CD14-positive monocyte (primary cell): ENCODE measurements at regions not wholly inside any gene's neighbourhood (a gene's known extent, or its start where the extent isn't known, plus 50 kb on each side); places are given as distances from the start of the nearest gene placed in this dataset.

ENCODE experiments used
- DNase-seq, 3 donors: peaks; one replicate each; pipeline ENCODE4 v3.0.0-alpha.2; 2011 to 2022
- H2AFZ ChIP-seq: 2 replicates; pipeline ENCODE4 v1.6.0; 2012; ENCODE audit warnings: mild to moderate bottlenecking, low read depth, low read length, inconsistent platforms; ENCODE audit not compliant: insufficient read depth, poor library complexity, severe bottlenecking
- H3K27ac ChIP-seq, 2 donors: 1 replicate in 1 of 2; 2 replicates in 1 of 2; pipeline ENCODE4 v1.5.1; 2012 to 2013; ENCODE audit warnings: low read length in 2 of 2, control low read depth in 1 of 2, inconsistent platforms in 1 of 2, low read depth in 1 of 2, mild to moderate bottlenecking in 1 of 2
- H3K27me3 ChIP-seq, 2 donors: one replicate each; pipeline versions ENCODE4 v1.6.0 to v1.6.1; 2011 to 2013; ENCODE audit warnings: low read length in 2 of 2; ENCODE audit not compliant: control insufficient read depth in 2 of 2, insufficient read depth in 2 of 2
- H3K36me3 ChIP-seq, 2 donors: replicated peaks in 1 of 2; 1 replicate in 1 of 2; 2 replicates in 1 of 2; pipeline versions ENCODE4 v1.5.1 to v1.6.1; 2012 to 2013; ENCODE audit warnings: low read length in 2 of 2, control low read depth in 1 of 2, inconsistent platforms in 1 of 2, mild to moderate bottlenecking in 1 of 2; ENCODE audit not compliant: insufficient read depth in 2 of 2, control insufficient read depth in 1 of 2
- H3K4me1 ChIP-seq, 2 donors: 1 replicate in 1 of 2; 2 replicates in 1 of 2; pipeline versions ENCODE4 v1.5.1 to v1.6.1; 2012 to 2013; ENCODE audit warnings: low read length in 2 of 2, control low read depth in 1 of 2, inconsistent platforms in 1 of 2, mild to moderate bottlenecking in 1 of 2, moderate library complexity in 1 of 2; ENCODE audit not compliant: insufficient read depth in 2 of 2, control insufficient read depth in 1 of 2
- H3K4me2 ChIP-seq: replicated peaks from 2 replicates; pipeline ENCODE3; 2012; ENCODE audit warnings: low read length, moderate library complexity, mild to moderate bottlenecking; ENCODE audit not compliant: poor library complexity, severe bottlenecking; ENCODE audit errors: extremely low read depth
- H3K4me3 ChIP-seq, 3 experiments: fragments of 200-600 bp in 1 of 3; sonication (generic) in 1 of 3; replicated peaks in 1 of 3; 1 replicate in 2 of 3; 2 replicates in 1 of 3; pipeline ENCODE4 v1.5.1; 2011 to 2013; ENCODE audit warnings: low read length in 3 of 3, mild to moderate bottlenecking in 3 of 3, control low read depth in 2 of 3, low read depth in 2 of 3, inconsistent platforms in 1 of 3, moderate library complexity in 1 of 3
- H3K79me2 ChIP-seq: 2 replicates; pipeline ENCODE4 v1.6.0; 2012; ENCODE audit warnings: mild to moderate bottlenecking, control low read depth, inconsistent platforms, low read length, moderate library complexity; ENCODE audit not compliant: insufficient read depth
- H3K9ac ChIP-seq: 2 replicates; pipeline ENCODE4 v1.6.0; 2017; ENCODE audit warnings: low read length, mild to moderate bottlenecking; ENCODE audit not compliant: insufficient read depth, poor library complexity, severe bottlenecking
- H3K9me3 ChIP-seq, 2 donors: replicated peaks in 1 of 2; 1 replicate in 1 of 2; 2 replicates in 1 of 2; pipeline versions ENCODE4 v1.5.1 to v1.6.1; 2012 to 2013; ENCODE audit warnings: low read length in 2 of 2, control low read depth in 1 of 2; ENCODE audit not compliant: control insufficient read depth in 1 of 2, insufficient read depth in 1 of 2
- H4K20me1 ChIP-seq: 2 replicates; pipeline ENCODE4 v1.6.0; 2012; ENCODE audit warnings: mild to moderate bottlenecking, low read length, control low read depth, moderate library complexity; ENCODE audit not compliant: insufficient read depth
- H3K27ac Mint-ChIP-seq, 7 donors: one replicate each; pipeline ENCODE4 v1.8.0; 2020; ENCODE audit warnings: mild to moderate bottlenecking in 7 of 7, mixed read lengths in 7 of 7, moderate library complexity in 6 of 7, inconsistent platforms in 2 of 7
- H3K27me3 Mint-ChIP-seq, 3 donors: one replicate each; pipeline ENCODE4 v1.8.0; 2021 to 2022; ENCODE audit warnings: low read depth in 3 of 3, mild to moderate bottlenecking in 3 of 3, mixed read lengths in 3 of 3, moderate library complexity in 3 of 3, inconsistent platforms in 1 of 3
- H3K36me3 Mint-ChIP-seq, 2 donors: one replicate each; pipeline ENCODE4 v1.8.0; 2020; ENCODE audit warnings: mixed read lengths in 2 of 2, inconsistent platforms in 1 of 2, mild to moderate bottlenecking in 1 of 2
- H3K4me1 Mint-ChIP-seq: one replicate; pipeline ENCODE4 v1.8.0; 2020; ENCODE audit warnings: mild to moderate bottlenecking, mixed read lengths
- H3K4me3 Mint-ChIP-seq, 2 donors: one replicate each; pipeline ENCODE4 v1.8.0; 2020; ENCODE audit warnings: mild to moderate bottlenecking in 2 of 2, mixed read lengths in 2 of 2, moderate library complexity in 1 of 2
- H3K9me3 Mint-ChIP-seq, 7 donors: one replicate each; pipeline ENCODE4 v1.8.0; 2020 to 2022; ENCODE audit warnings: mixed read lengths in 7 of 7, mild to moderate bottlenecking in 6 of 7, moderate library complexity in 6 of 7, inconsistent platforms in 2 of 7
- WGBS: methylation state at CpG from one replicate; pipeline ENCODE4 v1.1.5; 2013; ENCODE audit warnings: missing lambda C conversion rate; ENCODE audit not compliant: insufficient coverage; 5-methylcytosine and 5-hydroxymethylcytosine counted together
- intact Hi-C, 2 donors: fragments of 100-400 bp; cut with micrococcal nuclease; formaldehyde crosslinking; loops; one replicate each; pipeline versions ENCODE4 v1.15.0 to v1.15.1; 2023
- TF ChIP-seq, protein P1 (sequence below): fragments of 200-600 bp; IDR thresholded peaks from one replicate; pipeline ENCODE4 v1.8.0; 2022; ENCODE audit warnings: antibody characterized with exemption, mild to moderate bottlenecking

DNA sequence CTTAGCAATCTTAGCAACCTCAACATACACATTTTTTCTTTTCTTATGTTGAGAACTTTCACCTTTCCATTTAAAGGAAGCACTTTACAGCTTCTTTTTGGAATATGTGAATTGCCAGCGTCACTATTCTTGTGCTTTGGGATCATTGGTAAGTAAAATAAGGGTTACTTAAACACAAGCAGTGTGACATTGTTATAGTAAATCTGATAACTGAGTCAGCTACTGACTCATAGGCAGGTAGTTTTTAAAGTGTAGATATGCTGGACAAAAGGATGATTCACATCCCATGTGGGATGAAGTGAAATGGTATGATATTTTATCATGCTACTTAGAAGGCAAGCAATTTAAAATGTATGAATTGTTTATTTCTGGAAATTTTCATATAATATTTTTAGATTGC, 637.2 kb downstream of the DCDC2C start:
- Histone ChIP-seq H3K9ac (no peak overlapping the region), H3K27me3 (no peaks in the 10 kb centered on the region), H3K27ac (no peak overlapping the region), H3K79me2 (no peaks in the 10 kb centered on the region), H4K20me1 (no peaks in the 10 kb centered on the region), H3K9me3 (no peaks in the 10 kb centered on the region), H3K4me1 (no peaks in the 10 kb centered on the region), H2AFZ (no peak overlapping the region), H3K4me3 (no peak overlapping the region), H3K4me2 (no peak overlapping the region), H3K36me3 (no peaks in the 10 kb centered on the region)
- WGBS, result 80% methylated on average over 1 of the region's 1 CpG
- H3K4me1 Mint-ChIP-seq, result no peaks in the 10 kb centered on the region
- no peak for DNase-seq
- TF ChIP-seq, protein P1, sequence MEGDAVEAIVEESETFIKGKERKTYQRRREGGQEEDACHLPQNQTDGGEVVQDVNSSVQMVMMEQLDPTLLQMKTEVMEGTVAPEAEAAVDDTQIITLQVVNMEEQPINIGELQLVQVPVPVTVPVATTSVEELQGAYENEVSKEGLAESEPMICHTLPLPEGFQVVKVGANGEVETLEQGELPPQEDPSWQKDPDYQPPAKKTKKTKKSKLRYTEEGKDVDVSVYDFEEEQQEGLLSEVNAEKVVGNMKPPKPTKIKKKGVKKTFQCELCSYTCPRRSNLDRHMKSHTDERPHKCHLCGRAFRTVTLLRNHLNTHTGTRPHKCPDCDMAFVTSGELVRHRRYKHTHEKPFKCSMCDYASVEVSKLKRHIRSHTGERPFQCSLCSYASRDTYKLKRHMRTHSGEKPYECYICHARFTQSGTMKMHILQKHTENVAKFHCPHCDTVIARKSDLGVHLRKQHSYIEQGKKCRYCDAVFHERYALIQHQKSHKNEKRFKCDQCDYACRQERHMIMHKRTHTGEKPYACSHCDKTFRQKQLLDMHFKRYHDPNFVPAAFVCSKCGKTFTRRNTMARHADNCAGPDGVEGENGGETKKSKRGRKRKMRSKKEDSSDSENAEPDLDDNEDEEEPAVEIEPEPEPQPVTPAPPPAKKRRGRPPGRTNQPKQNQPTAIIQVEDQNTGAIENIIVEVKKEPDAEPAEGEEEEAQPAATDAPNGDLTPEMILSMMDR, result no peak
- H3K27ac Mint-ChIP-seq, result no peak overlapping the region
- intact Hi-C loops, result no loop called here
- peaks cover 0 to 5% (median 2%) of the 10 kb centered on the region in 7 donors for H3K9me3 Mint-ChIP-seq
- H3K4me3 Mint-ChIP-seq, result no peak overlapping the region
- no peaks in the 10 kb centered on the region for H3K36me3 Mint-ChIP-seq
- no peaks in the 10 kb centered on the region for H3K27me3 Mint-ChIP-seq

DNA sequence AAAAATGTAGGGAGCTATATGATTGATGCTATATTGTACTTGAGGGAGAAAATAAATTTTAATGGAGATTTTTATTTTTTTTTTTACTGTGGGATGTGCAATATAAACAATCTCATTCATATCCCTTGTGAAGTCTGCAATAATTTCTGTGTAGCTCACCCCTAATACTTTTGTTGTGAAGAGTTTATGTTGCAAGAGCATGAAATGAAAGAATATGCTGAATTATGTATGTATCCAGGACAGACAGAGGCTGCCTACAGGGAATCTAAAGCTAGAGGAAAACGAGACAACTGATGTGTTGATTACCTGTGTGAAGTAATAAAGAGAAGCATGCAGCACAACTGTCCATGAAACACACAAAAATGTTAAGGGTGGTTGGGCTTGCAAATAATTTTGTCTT, 643.3 kb downstream of the DCDC2C start:
- H3K79me2 ChIP-seq, result no peaks in the 10 kb centered on the region
- Mint-ChIP-seq H3K27me3 (no peaks in the 10 kb centered on the region), H3K9me3 (peaks cover 0 to 5% (median 3%) of the 10 kb centered on the region in 7 donors), H3K4me1 (no peaks in the 10 kb centered on the region), H3K4me3 (no peak overlapping the region), H3K36me3 (no peaks in the 10 kb centered on the region), H3K27ac (no peak overlapping the region)
- no peaks in the 10 kb centered on the region for H3K36me3 ChIP-seq
- H3K4me2 ChIP-seq, result no peak overlapping the region
- no peaks in the 10 kb centered on the region for H4K20me1 ChIP-seq
- H3K9me3 ChIP-seq, result no peaks in the 10 kb centered on the region
- no peak overlapping the region for H2AFZ ChIP-seq
- no peak overlapping the region for H3K9ac ChIP-seq
- intact Hi-C loops, result no loop called here
- no peak overlapping the region for H3K27ac ChIP-seq
- H3K4me1 ChIP-seq, result no peaks in the 10 kb centered on the region
- TF ChIP-seq, protein P1, result no peak
- DNase-seq, result no peak
- H3K4me3 ChIP-seq, result no peak overlapping the region
- WGBS, result no CpG with 5 or more reads among the region's 1 CpG
- no peaks in the 10 kb centered on the region for H3K27me3 ChIP-seq
